ENCODE measurements at regions not wholly inside any gene's neighbourhood (a gene's known extent, or its start where the extent isn't known, plus 50 kb on each side); places are given as distances from the start of the nearest gene placed in this dataset.

- no peak for ATAC-seq
- H3K27ac ChIP-seq (ENCODE audit: extremely low read depth, low read depth, low read length): no peak overlapping the region
- TF ChIP-seq EP400 (IDR thresholded peaks at IDR 0.05) (no peak), TOE1 (IDR thresholded peaks at IDR 0.05; ENCODE audit: borderline replicate concordance) (no peak), TOE1 (CRISPR knock-in tag; IDR thresholded peaks at IDR 0.05; ENCODE audit: borderline replicate concordance, low read depth) (no peak), ELF1 (tag; IDR thresholded peaks at IDR 0.05) (no peak)
Observed at GRCh38 chr21:28801906-28802305, 190.8 kb downstream of the LTN1 start.

GRCh38 chr21:28799926-28800325, 192.8 kb downstream of the LTN1 start:
- no peak overlapping the region for H3K4me2 ChIP-seq (ENCODE audit: insufficient read depth, low read length)
- no peak for ATAC-seq
- no peak for DNase-seq (ENCODE audit: extremely low read depth in 1 of 4, low spot score in 3 of 4)
- no peak overlapping the region for H3K4me3 ChIP-seq
- H3K9me1 ChIP-seq (ENCODE audit: control insufficient read depth, insufficient read depth, low read length): no peaks in the 10 kb centered on the region
- H3K79me2 ChIP-seq (ENCODE audit: control insufficient read depth, insufficient read depth, low read length): no peaks in the 10 kb centered on the region
- no peaks in the 10 kb centered on the region for H3K9me3 ChIP-seq (replicated peaks; ENCODE audit: control insufficient read depth, insufficient read depth, low read depth, low read length)
- no peaks in the 10 kb centered on the region for H3K4me1 ChIP-seq (replicated peaks in 1 of 2; ENCODE audit: control insufficient read depth in 2 of 2, insufficient read depth in 2 of 2, low read length in 2 of 2)
- BruUV-seq (replicated peaks): no TSS peak
- intact Hi-C loops (cut with micrococcal nuclease) (no loop called here), in situ Hi-C loops (cut with MboI) (no loop called here)
- no peak overlapping the region for H3K9ac ChIP-seq (ENCODE audit: insufficient read depth in 1 of 2, low read depth in 2 of 2, low read length in 2 of 2)
- WGBS (ENCODE audit: insufficient coverage, low coverage, missing lambda C conversion rate): under 1% methylated on average over 7 of the region's 7 CpGs
- no peaks in the 10 kb centered on the region for H3K36me3 ChIP-seq (ENCODE audit: control insufficient read depth, insufficient read depth, low read length)
- H2AFZ ChIP-seq (ENCODE audit: low read depth, low read length): no peak overlapping the region
- no peaks in the 10 kb centered on the region; a peak in 1 of 5 replicates for H3K27me3 ChIP-seq (ENCODE audit: control insufficient read depth in 2 of 2, insufficient read depth in 2 of 2, low read length in 2 of 2)
- H4K20me1 ChIP-seq (replicated peaks; ENCODE audit: control insufficient read depth, insufficient read depth, low read length): no peaks in the 10 kb centered on the region
- ChIA-PET CTCF (ENCODE audit: low intra/inter-chr PET ratio) (interaction anchor here (0.6 kb wide), 1 partner anchor 108 kb away, joined by 3 read pairs; no protein-coding TSS in a partner anchor), POLR2A (no interaction called here)
- no peak for FAIRE-seq
- no peak overlapping the region for H3K27ac ChIP-seq (ENCODE audit: extremely low read depth, low read depth, low read length)
- TF ChIP-seq HMG20A (CRISPR knock-in tag; conservative IDR thresholded peaks at IDR 0.05): no peak
- TF ChIP-seq POLR3G (IDR thresholded peaks at IDR 0.05; ENCODE audit: extremely low read depth, insufficient read length, insufficient replicate concordance): no peak
- no peak for TF ChIP-seq ZBTB17 (CRISPR knock-in tag; IDR thresholded peaks at IDR 0.05)
- TF ChIP-seq YY1 (IDR thresholded peaks at IDR 0.05; ENCODE audit: borderline replicate concordance in 1 of 3, control insufficient read depth in 1 of 3, extremely low read depth in 1 of 3, insufficient read depth in 3 of 3, insufficient read length in 1 of 3, insufficient replicate concordance in 2 of 3, low read depth in 1 of 3, low read length in 2 of 3): no peak
- TF ChIP-seq ARID3B (CRISPR knock-in tag; IDR thresholded peaks at IDR 0.05; ENCODE audit: borderline replicate concordance): no peak
- TF ChIP-seq PBX2 (CRISPR knock-in tag; IDR thresholded peaks at IDR 0.05; ENCODE audit: low read depth): no peak
- TF ChIP-seq PBX2 (tag; conservative IDR thresholded peaks at IDR 0.05; ENCODE audit: low read depth): no peak
- TF ChIP-seq KAT2B (IDR thresholded peaks at IDR 0.05; ENCODE audit: low read depth, low read length): no peak

More at GRCh38 chr21:28801906-28802305, 190.8 kb downstream of the LTN1 start:
- BruUV-seq (replicated peaks): no TSS peak
- in situ Hi-C loops (cut with MboI) (no loop called here), intact Hi-C loops (cut with micrococcal nuclease) (no loop called here)
- no peaks in the 10 kb centered on the region for H3K9me3 ChIP-seq (replicated peaks; ENCODE audit: control insufficient read depth, insufficient read depth, low read depth, low read length)
- no peak overlapping the region for H2AFZ ChIP-seq (ENCODE audit: low read depth, low read length)
- no peaks in the 10 kb centered on the region; a peak in 1 of 5 replicates for H3K4me1 ChIP-seq (replicated peaks in 1 of 2; ENCODE audit: control insufficient read depth in 2 of 2, insufficient read depth in 2 of 2, low read length in 2 of 2)
- no peak overlapping the region for H3K4me2 ChIP-seq (ENCODE audit: insufficient read depth, low read length)
- ChIA-PET POLR2A (interaction anchor here (0.7 to 1.3 kb wide), 2 partner anchors 9 to 193 kb away, joined by 3 to 4 read pairs; no protein-coding TSS in a partner anchor), CTCF (ENCODE audit: low intra/inter-chr PET ratio) (no interaction called here)
- no peaks in the 10 kb centered on the region for H3K36me3 ChIP-seq (ENCODE audit: control insufficient read depth, insufficient read depth, low read length)
- H3K9ac ChIP-seq (ENCODE audit: insufficient read depth in 1 of 2, low read depth in 2 of 2, low read length in 2 of 2): no peak overlapping the region
- H3K27me3 ChIP-seq (ENCODE audit: control insufficient read depth in 2 of 2, insufficient read depth in 2 of 2, low read length in 2 of 2): no peaks in the 10 kb centered on the region; a peak in 1 of 5 replicates
- WGBS (ENCODE audit: insufficient coverage, low coverage, missing lambda C conversion rate): 0% methylated on average over 1 of the region's 1 CpG
- no peak for FAIRE-seq
- H3K9me1 ChIP-seq (ENCODE audit: control insufficient read depth, insufficient read depth, low read length): no peaks in the 10 kb centered on the region
- no peak overlapping the region for H3K4me3 ChIP-seq
- DNase-seq (ENCODE audit: extremely low read depth in 1 of 4, low spot score in 3 of 4): no peak
- H4K20me1 ChIP-seq (replicated peaks; ENCODE audit: control insufficient read depth, insufficient read depth, low read length): no peaks in the 10 kb centered on the region
- no peaks in the 10 kb centered on the region for H3K79me2 ChIP-seq (ENCODE audit: control insufficient read depth, insufficient read depth, low read length)
